H9 (cell line): ENCODE measurements at regions not wholly inside any gene's neighbourhood (a gene's known extent, or its start where the extent isn't known, plus 50 kb on each side); places are given as distances from the start of the nearest gene placed in this dataset.

Experiments
- DNase-seq: peaks from one replicate; pipeline ENCODE4 v3.0.0-alpha.2; 2017
- H2AFZ ChIP-seq: one replicate; pipeline ENCODE4 v1.6.1; 2013; ENCODE audit warnings: mild to moderate bottlenecking, low read length, control low read depth, moderate library complexity
- H2AK5ac ChIP-seq: 2 replicates; pipeline ENCODE4 v1.6.1; 2013; ENCODE audit warnings: low read length, control low read depth, mixed read lengths; ENCODE audit not compliant: insufficient read length
- H2BK120ac ChIP-seq: one replicate; pipeline ENCODE4 v1.6.1; 2013; ENCODE audit warnings: low read depth, mild to moderate bottlenecking, low read length, control low read depth, inconsistent platforms; ENCODE audit not compliant: poor library complexity, severe bottlenecking
- H2BK12ac ChIP-seq: 2 replicates; pipeline ENCODE4 v1.6.1; 2013; ENCODE audit warnings: low read length, control low read depth, mixed read lengths, low read depth; ENCODE audit not compliant: insufficient read length
- H2BK15ac ChIP-seq: 2 replicates; pipeline ENCODE4 v1.6.1; 2013; ENCODE audit warnings: low read depth, low read length, control low read depth
- H2BK20ac ChIP-seq: one replicate; pipeline ENCODE4 v1.6.1; 2013; ENCODE audit warnings: low read depth, mild to moderate bottlenecking, low read length, control low read depth, inconsistent platforms; ENCODE audit not compliant: poor library complexity, severe bottlenecking
- H2BK5ac ChIP-seq: 2 replicates; pipeline ENCODE4 v1.6.1; 2013; ENCODE audit warnings: low read length, control low read depth, mixed read lengths; ENCODE audit not compliant: insufficient read length
- H3K14ac ChIP-seq: 2 replicates; pipeline ENCODE4 v1.6.1; 2013; ENCODE audit warnings: low read length, control low read depth; ENCODE audit not compliant: insufficient read depth
- H3K18ac ChIP-seq: 2 replicates; pipeline ENCODE4 v1.6.1; 2013; ENCODE audit warnings: low read depth, mild to moderate bottlenecking, mixed read lengths, low read length, control low read depth; ENCODE audit not compliant: insufficient read length
- H3K23ac ChIP-seq: 2 replicates; pipeline ENCODE4 v1.6.1; 2013; ENCODE audit warnings: low read length, control low read depth, mixed read lengths, low read depth; ENCODE audit not compliant: insufficient read length
- H3K23me2 ChIP-seq: 2 replicates; pipeline ENCODE4 v1.6.1; 2013; ENCODE audit warnings: low read depth, mild to moderate bottlenecking, mixed read lengths, low read length, control low read depth; ENCODE audit not compliant: insufficient read length, poor library complexity, severe bottlenecking
- H3K27ac ChIP-seq: 2 replicates; pipeline ENCODE4 v1.5.1; 2013; ENCODE audit warnings: low read length, control low read depth, mixed read lengths, low read depth; ENCODE audit not compliant: insufficient read length
- H3K27me3 ChIP-seq: 2 replicates; pipeline ENCODE4 v1.6.1; 2013; ENCODE audit warnings: low read length, control low read depth, inconsistent platforms; ENCODE audit not compliant: insufficient read depth
- H3K4ac ChIP-seq: 2 replicates; pipeline ENCODE4 v1.6.1; 2013; ENCODE audit warnings: low read depth, mild to moderate bottlenecking, control low read depth, inconsistent platforms, low read length, moderate library complexity
- H3K4me1 ChIP-seq: 2 replicates; pipeline ENCODE4 v1.6.1; 2013; ENCODE audit warnings: low read length, control low read depth, inconsistent platforms; ENCODE audit not compliant: insufficient read depth
- H3K4me2 ChIP-seq: 2 replicates; pipeline ENCODE4 v1.6.1; 2013; ENCODE audit warnings: low read length, control low read depth, mixed read lengths; ENCODE audit not compliant: insufficient read length, insufficient read depth
- H3K56ac ChIP-seq: 2 replicates; pipeline ENCODE4 v1.6.1; 2013; ENCODE audit warnings: low read depth, mild to moderate bottlenecking, mixed read lengths, low read length, control low read depth; ENCODE audit not compliant: insufficient read length
- H3K79me1 ChIP-seq: 2 replicates; pipeline ENCODE4 v1.6.1; 2013; ENCODE audit warnings: low read depth, mild to moderate bottlenecking, moderate library complexity, low read length, control low read depth, inconsistent platforms; ENCODE audit not compliant: insufficient read depth, poor library complexity, severe bottlenecking
- H3K79me2 ChIP-seq: 2 replicates; pipeline ENCODE4 v1.6.1; 2013; ENCODE audit warnings: low read length, control low read depth, inconsistent platforms; ENCODE audit not compliant: insufficient read depth
- H3K9ac ChIP-seq: 2 replicates; pipeline ENCODE4 v1.6.1; 2013; ENCODE audit warnings: low read length, control low read depth, mixed read lengths; ENCODE audit not compliant: insufficient read length; ENCODE audit errors: extremely low read depth
- H3K9me3 ChIP-seq: one replicate; pipeline ENCODE4 v1.6.1; 2013; ENCODE audit warnings: low read depth, low read length, inconsistent platforms; ENCODE audit not compliant: control insufficient read depth
- H3T11ph ChIP-seq: one replicate; pipeline ENCODE4 v1.6.1; 2013; ENCODE audit warnings: mild to moderate bottlenecking, low read length, control low read depth, inconsistent platforms
- H4K20me1 ChIP-seq: one replicate; pipeline ENCODE4 v1.6.1; 2013; ENCODE audit not compliant: control insufficient read depth, insufficient read length, insufficient read depth
- H4K5ac ChIP-seq: 2 replicates; pipeline ENCODE4 v1.6.1; 2013; ENCODE audit warnings: low read depth, mild to moderate bottlenecking, mixed read lengths, low read length, control low read depth; ENCODE audit not compliant: insufficient read length
- H4K8ac ChIP-seq: replicated peaks from 2 replicates; pipeline ENCODE4 v1.6.1; 2013; ENCODE audit warnings: low read length, control low read depth, mixed read lengths, low read depth; ENCODE audit not compliant: insufficient read length
- H4K91ac ChIP-seq: 2 replicates; pipeline ENCODE4 v1.6.1; 2013; ENCODE audit warnings: low read depth, mild to moderate bottlenecking, moderate library complexity, mixed read lengths, low read length, control low read depth; ENCODE audit not compliant: insufficient read length
- H3K27ac Mint-ChIP-seq, 3 experiments: 2 replicates in 2 of 3; 3 replicates in 1 of 3; pipeline ENCODE4 v1.8.0; 2020 to 2021; ENCODE audit warnings: mixed read lengths in 3 of 3, mild to moderate bottlenecking in 1 of 3, moderate library complexity in 1 of 3
- H3K27me3 Mint-ChIP-seq: 2 replicates; pipeline ENCODE4 v1.8.0; 2021; ENCODE audit warnings: low read depth, mild to moderate bottlenecking, moderate library complexity, mixed read lengths
- H3K36me3 Mint-ChIP-seq, 3 experiments: 2 replicates in 2 of 3; 3 replicates in 1 of 3; pipeline ENCODE4 v1.8.0; 2020 to 2021; ENCODE audit warnings: low read depth in 3 of 3, mixed read lengths in 3 of 3; ENCODE audit not compliant: insufficient read depth in 1 of 3
- H3K4me1 Mint-ChIP-seq, 2 experiments: 2 replicates each; pipeline ENCODE4 v1.8.0; 2020; ENCODE audit warnings: mixed read lengths in 2 of 2
- H3K4me3 Mint-ChIP-seq, 2 experiments: 2 replicates in 1 of 2; 3 replicates in 1 of 2; pipeline ENCODE4 v1.8.0; 2020 to 2021; ENCODE audit warnings: mild to moderate bottlenecking in 2 of 2, mixed read lengths in 2 of 2, moderate library complexity in 1 of 2
- H3K9me3 Mint-ChIP-seq, 2 experiments: 2 replicates in 1 of 2; 3 replicates in 1 of 2; pipeline ENCODE4 v1.8.0; 2020; ENCODE audit warnings: mild to moderate bottlenecking in 2 of 2, mixed read lengths in 2 of 2, moderate library complexity in 1 of 2
- WGBS: extraction: QIAGEN DNeasy Blood & Tissue Kit; methylation state at CpG from one replicate; pipeline ENCODE4 v1.1.7; 2013; ENCODE audit warnings: missing lambda C conversion rate, low lambda C conversion rate, mixed read lengths; ENCODE audit not compliant: insufficient read length; ENCODE audit errors: extremely low coverage; 5-methylcytosine and 5-hydroxymethylcytosine counted together
- TF ChIP-seq, protein P1 (sequence below): fragments of 200-600 bp; sonication (generic); conservative IDR thresholded peaks from 3 replicates; pipeline ENCODE4 v1.8.0; 2021; ENCODE audit warnings: antibody characterized with exemption, mild to moderate bottlenecking

- H3K9me3 ChIP-seq, result no peaks in the 10 kb centered on the region
- no peak overlapping the region for H4K5ac ChIP-seq
- no peak for DNase-seq
- H2BK120ac ChIP-seq, result no peak overlapping the region
- H3K79me1 ChIP-seq, result no peaks in the 10 kb centered on the region
- Mint-ChIP-seq H3K9me3 (peaks cover 17 to 18% of the 10 kb centered on the region in 2 experiments), H3K36me3 (peaks cover 0 to 8% (median 5%) of the 10 kb centered on the region in 3 experiments; a peak in 5 of 7 replicates), H3K4me1 (no peaks in the 10 kb centered on the region), H3K27me3 (no peaks in the 10 kb centered on the region), H3K4me3 (no peak overlapping the region), H3K27ac (no peak overlapping the region)
- no peak overlapping the region for H2BK20ac ChIP-seq
- H3T11ph ChIP-seq, result no peak overlapping the region
- no peak overlapping the region for H3K56ac ChIP-seq
- H2BK12ac ChIP-seq, result no peak overlapping the region
- H4K8ac ChIP-seq, result no peak overlapping the region
- no CpG with 5 or more reads among the region's 2 CpGs for WGBS
- H2BK15ac ChIP-seq, result no peak overlapping the region
- no peaks in the 10 kb centered on the region for H3K4me1 ChIP-seq
- no peak overlapping the region for H3K14ac ChIP-seq
- no peak overlapping the region for H3K4me2 ChIP-seq
- no peaks in the 10 kb centered on the region for H3K79me2 ChIP-seq
- H2AK5ac ChIP-seq, result no peak overlapping the region
- no peaks in the 10 kb centered on the region for H3K27me3 ChIP-seq
- H3K23ac ChIP-seq, result no peak overlapping the region
- H2BK5ac ChIP-seq, result no peak overlapping the region
- no peak overlapping the region for H3K27ac ChIP-seq
- no peaks in the 10 kb centered on the region for H3K23me2 ChIP-seq
- no peak overlapping the region for H3K9ac ChIP-seq
- H4K91ac ChIP-seq, result no peak overlapping the region
- H3K4ac ChIP-seq, result no peak overlapping the region
- no peaks in the 10 kb centered on the region for H4K20me1 ChIP-seq
- H3K18ac ChIP-seq, result no peak overlapping the region
- no peak overlapping the region for H2AFZ ChIP-seq
- TF ChIP-seq, protein P1, sequence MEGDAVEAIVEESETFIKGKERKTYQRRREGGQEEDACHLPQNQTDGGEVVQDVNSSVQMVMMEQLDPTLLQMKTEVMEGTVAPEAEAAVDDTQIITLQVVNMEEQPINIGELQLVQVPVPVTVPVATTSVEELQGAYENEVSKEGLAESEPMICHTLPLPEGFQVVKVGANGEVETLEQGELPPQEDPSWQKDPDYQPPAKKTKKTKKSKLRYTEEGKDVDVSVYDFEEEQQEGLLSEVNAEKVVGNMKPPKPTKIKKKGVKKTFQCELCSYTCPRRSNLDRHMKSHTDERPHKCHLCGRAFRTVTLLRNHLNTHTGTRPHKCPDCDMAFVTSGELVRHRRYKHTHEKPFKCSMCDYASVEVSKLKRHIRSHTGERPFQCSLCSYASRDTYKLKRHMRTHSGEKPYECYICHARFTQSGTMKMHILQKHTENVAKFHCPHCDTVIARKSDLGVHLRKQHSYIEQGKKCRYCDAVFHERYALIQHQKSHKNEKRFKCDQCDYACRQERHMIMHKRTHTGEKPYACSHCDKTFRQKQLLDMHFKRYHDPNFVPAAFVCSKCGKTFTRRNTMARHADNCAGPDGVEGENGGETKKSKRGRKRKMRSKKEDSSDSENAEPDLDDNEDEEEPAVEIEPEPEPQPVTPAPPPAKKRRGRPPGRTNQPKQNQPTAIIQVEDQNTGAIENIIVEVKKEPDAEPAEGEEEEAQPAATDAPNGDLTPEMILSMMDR, result no peak
These were observed 997.8 kb upstream of the CDH18 start for GRCh38 chr5:20985754-20986153.
